ENCODE measurements at regions not wholly inside any gene's neighbourhood (a gene's known extent, or its start where the extent isn't known, plus 50 kb on each side); places are given as distances from the start of the nearest gene placed in this dataset.

DNA sequence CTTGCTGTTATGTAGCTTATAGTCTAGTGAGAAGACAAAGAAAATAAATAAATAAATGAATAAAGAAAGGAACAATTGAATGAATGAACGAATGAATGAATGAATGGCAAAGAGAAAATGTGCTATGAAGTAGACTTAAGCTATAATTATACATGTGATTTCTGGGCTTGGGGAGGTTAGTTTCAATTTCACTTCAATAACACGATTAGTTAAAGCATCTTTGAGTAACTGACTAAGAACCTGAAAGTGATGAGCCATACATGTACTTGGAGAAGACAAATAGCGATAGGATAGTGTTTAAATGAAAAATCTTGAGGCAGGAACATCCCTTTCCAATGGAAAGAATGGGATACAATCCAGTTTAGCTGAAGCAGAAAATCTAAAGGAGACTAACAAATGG lies 593.1 kb upstream of the LRRTM4 start:
- TF ChIP-seq SPI1 (IDR thresholded peaks at IDR 0.05; ENCODE audit: borderline replicate concordance, low read depth) (no peak), POLR2AphosphoS5 (IDR thresholded peaks at IDR 0.05; ENCODE audit: low read depth) (no peak), GABPA (IDR thresholded peaks at IDR 0.05; ENCODE audit: low read depth) (no peak)
- TF ChIP-seq, protein P1, sequence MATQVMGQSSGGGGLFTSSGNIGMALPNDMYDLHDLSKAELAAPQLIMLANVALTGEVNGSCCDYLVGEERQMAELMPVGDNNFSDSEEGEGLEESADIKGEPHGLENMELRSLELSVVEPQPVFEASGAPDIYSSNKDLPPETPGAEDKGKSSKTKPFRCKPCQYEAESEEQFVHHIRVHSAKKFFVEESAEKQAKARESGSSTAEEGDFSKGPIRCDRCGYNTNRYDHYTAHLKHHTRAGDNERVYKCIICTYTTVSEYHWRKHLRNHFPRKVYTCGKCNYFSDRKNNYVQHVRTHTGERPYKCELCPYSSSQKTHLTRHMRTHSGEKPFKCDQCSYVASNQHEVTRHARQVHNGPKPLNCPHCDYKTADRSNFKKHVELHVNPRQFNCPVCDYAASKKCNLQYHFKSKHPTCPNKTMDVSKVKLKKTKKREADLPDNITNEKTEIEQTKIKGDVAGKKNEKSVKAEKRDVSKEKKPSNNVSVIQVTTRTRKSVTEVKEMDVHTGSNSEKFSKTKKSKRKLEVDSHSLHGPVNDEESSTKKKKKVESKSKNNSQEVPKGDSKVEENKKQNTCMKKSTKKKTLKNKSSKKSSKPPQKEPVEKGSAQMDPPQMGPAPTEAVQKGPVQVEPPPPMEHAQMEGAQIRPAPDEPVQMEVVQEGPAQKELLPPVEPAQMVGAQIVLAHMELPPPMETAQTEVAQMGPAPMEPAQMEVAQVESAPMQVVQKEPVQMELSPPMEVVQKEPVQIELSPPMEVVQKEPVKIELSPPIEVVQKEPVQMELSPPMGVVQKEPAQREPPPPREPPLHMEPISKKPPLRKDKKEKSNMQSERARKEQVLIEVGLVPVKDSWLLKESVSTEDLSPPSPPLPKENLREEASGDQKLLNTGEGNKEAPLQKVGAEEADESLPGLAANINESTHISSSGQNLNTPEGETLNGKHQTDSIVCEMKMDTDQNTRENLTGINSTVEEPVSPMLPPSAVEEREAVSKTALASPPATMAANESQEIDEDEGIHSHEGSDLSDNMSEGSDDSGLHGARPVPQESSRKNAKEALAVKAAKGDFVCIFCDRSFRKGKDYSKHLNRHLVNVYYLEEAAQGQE (IDR thresholded peaks at IDR 0.05; ENCODE audit: insufficient replicate concordance, low read depth), result no peak
- TF ChIP-seq, protein P2, sequence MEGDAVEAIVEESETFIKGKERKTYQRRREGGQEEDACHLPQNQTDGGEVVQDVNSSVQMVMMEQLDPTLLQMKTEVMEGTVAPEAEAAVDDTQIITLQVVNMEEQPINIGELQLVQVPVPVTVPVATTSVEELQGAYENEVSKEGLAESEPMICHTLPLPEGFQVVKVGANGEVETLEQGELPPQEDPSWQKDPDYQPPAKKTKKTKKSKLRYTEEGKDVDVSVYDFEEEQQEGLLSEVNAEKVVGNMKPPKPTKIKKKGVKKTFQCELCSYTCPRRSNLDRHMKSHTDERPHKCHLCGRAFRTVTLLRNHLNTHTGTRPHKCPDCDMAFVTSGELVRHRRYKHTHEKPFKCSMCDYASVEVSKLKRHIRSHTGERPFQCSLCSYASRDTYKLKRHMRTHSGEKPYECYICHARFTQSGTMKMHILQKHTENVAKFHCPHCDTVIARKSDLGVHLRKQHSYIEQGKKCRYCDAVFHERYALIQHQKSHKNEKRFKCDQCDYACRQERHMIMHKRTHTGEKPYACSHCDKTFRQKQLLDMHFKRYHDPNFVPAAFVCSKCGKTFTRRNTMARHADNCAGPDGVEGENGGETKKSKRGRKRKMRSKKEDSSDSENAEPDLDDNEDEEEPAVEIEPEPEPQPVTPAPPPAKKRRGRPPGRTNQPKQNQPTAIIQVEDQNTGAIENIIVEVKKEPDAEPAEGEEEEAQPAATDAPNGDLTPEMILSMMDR (IDR thresholded peaks at IDR 0.05; ENCODE audit: insufficient read depth, low read length), result no peak
- H3K27ac ChIP-seq (replicated peaks), result no peak overlapping the region
- H3K4me3 ChIP-seq (replicated peaks; ENCODE audit: insufficient read depth, low read length), result no peak overlapping the region
- no peak for DNase-seq (ENCODE audit: low read depth in 1 of 2, low spot score in 1 of 2)
- H3K27me3 ChIP-seq (ENCODE audit: insufficient read depth, poor library complexity, severe bottlenecking), result no peaks in the 10 kb centered on the region

DNA sequence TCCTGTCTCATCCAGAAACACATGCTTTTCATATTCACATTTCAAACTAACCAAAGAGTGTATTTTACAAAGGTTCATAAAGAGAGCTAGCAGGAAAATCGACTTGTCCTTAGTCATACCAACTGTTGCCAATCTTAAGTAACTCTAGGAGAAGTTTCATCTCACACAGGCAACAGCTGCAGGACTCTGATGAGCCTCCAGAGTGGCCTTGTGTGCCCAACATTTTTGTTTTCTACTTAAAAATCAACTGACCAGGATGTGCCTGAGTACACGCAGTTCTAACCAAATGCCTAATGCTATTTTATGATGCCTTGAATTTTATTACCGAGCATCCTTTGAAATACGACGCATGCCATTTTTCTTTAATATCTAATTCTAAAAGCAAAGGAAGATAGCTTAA lies 595.9 kb upstream of the LRRTM4 start:
- TF ChIP-seq, protein P1 (IDR thresholded peaks at IDR 0.05; ENCODE audit: insufficient replicate concordance, low read depth), result no peak
- TF ChIP-seq POLR2AphosphoS5 (IDR thresholded peaks at IDR 0.05; ENCODE audit: low read depth) (no peak), SPI1 (IDR thresholded peaks at IDR 0.05; ENCODE audit: borderline replicate concordance, low read depth) (no peak), GABPA (IDR thresholded peaks at IDR 0.05; ENCODE audit: low read depth) (no peak)
- Histone ChIP-seq H3K27ac (replicated peaks) (no peak overlapping the region), H3K4me3 (replicated peaks; ENCODE audit: insufficient read depth, low read length) (no peak overlapping the region), H3K27me3 (ENCODE audit: insufficient read depth, poor library complexity, severe bottlenecking) (no peaks in the 10 kb centered on the region)
- no peak for DNase-seq (ENCODE audit: low read depth in 1 of 2, low spot score in 1 of 2)

DNA sequence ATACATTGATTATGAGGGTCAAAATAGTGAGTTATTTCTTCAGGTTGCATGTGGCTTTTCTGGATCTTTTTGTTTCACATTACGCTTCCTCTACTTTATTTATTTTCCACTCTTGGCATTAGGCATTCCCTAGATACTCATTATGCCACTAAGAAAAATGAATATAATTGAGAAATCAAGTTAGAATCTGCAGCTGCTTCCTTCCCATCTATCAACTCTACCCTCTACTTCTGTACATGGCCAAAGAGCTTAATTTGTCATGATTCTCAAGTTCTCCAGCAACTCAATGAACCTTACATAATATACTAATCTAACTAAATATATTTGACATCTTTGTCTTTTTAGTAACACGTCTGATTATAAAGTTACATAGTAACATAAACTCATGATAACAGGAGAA lies 598.1 kb upstream of the LRRTM4 start:
- DNase-seq (ENCODE audit: low read depth in 1 of 2, low spot score in 1 of 2), result no peak
- Histone ChIP-seq H3K4me3 (replicated peaks; ENCODE audit: insufficient read depth, low read length) (no peak overlapping the region), H3K27me3 (ENCODE audit: insufficient read depth, poor library complexity, severe bottlenecking) (no peaks in the 10 kb centered on the region), H3K27ac (replicated peaks) (no peak overlapping the region)
- TF ChIP-seq, protein P1 (IDR thresholded peaks at IDR 0.05; ENCODE audit: insufficient replicate concordance, low read depth), result no peak
- TF ChIP-seq, protein P2 (IDR thresholded peaks at IDR 0.05; ENCODE audit: insufficient read depth, low read length), result no peak
- TF ChIP-seq POLR2AphosphoS5 (IDR thresholded peaks at IDR 0.05; ENCODE audit: low read depth) (no peak), SPI1 (IDR thresholded peaks at IDR 0.05; ENCODE audit: borderline replicate concordance, low read depth) (no peak), GABPA (IDR thresholded peaks at IDR 0.05; ENCODE audit: low read depth) (no peak)
